ENCODE measurements at regions not wholly inside any gene's neighbourhood (a gene's known extent, or its start where the extent isn't known, plus 50 kb on each side); places are given as distances from the start of the nearest gene placed in this dataset.

GRCh38 chr16:54628796-54629625 lies 301.7 kb upstream of the IRX5 start:
- no peak for TF ChIP-seq CTCF (conservative IDR thresholded peaks at IDR 0.05; ENCODE audit: low read depth in 2 of 2)
- TF ChIP-seq ETS1 (IDR thresholded peaks at IDR 0.05), result no peak
- TF ChIP-seq EZH2phosphoT487 (IDR thresholded peaks at IDR 0.05; ENCODE audit: unreplicated experiment), result no peak
- TF ChIP-seq POLR2AphosphoS5 (IDR thresholded peaks at IDR 0.05; ENCODE audit: low read depth), result no peak
- no peak for TF ChIP-seq REST (IDR thresholded peaks at IDR 0.05; ENCODE audit: unreplicated experiment)
- TF ChIP-seq EZH2 (IDR thresholded peaks at IDR 0.05; ENCODE audit: low read depth, unreplicated experiment), result no peak
- no peak for TF ChIP-seq JUNB (IDR thresholded peaks at IDR 0.05; ENCODE audit: unreplicated experiment)
- no peak for TF ChIP-seq ZNF462 (CRISPR knock-in tag; IDR thresholded peaks at IDR 0.05)
- TF ChIP-seq CREB1 (CRISPR knock-in tag; IDR thresholded peaks at IDR 0.05; ENCODE audit: low read depth), result no peak
- no peak for TF ChIP-seq STAT1 (IDR thresholded peaks at IDR 0.05; ENCODE audit: unreplicated experiment)
